T1000 (cell line): ENCODE measurements at regions not wholly inside any gene's neighbourhood (a gene's known extent, or its start where the extent isn't known, plus 50 kb on each side); places are given as distances from the start of the nearest gene placed in this dataset.

Experiments
- DNase-seq: peaks from one replicate; lab custom pipeline; 2025; ENCODE audit warnings: mixed read lengths; lab: John Stamatoyannopoulos, UW

DNA sequence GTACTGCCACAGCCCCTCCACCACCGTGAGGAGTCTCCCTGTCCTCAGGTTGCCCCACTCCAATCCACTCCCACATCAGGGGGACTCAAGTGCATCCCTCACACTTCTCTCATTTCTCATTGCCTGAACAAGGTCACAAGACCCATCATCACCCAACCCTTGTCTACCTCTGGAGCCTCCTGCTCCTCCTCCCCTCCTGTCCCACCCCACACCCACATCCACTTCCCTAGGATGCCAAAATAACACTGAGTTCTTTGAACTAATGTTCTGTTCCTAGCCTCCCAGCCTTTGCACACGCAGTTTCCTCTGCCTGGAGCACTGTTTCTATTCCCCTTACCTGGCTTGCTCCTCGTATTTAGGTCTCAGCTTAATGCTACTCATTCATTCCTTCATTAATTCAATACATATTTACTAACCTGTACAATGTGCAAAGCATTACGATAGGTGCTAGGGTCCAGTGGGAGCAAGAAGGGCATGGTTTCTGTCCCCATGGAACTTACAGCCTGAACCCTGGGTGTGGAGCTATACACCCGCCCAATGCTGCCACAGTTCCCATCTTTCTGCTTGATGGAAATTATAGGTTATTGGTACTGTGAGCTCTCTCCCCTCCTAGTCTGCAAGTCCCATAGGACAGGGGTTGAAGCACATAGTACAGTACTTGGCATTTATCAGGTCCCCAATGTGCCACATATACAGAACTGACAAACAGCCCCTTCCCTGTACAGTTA is 96.1 kb upstream of the GRIK3 start:
- no peak for DNase-seq

DNA sequence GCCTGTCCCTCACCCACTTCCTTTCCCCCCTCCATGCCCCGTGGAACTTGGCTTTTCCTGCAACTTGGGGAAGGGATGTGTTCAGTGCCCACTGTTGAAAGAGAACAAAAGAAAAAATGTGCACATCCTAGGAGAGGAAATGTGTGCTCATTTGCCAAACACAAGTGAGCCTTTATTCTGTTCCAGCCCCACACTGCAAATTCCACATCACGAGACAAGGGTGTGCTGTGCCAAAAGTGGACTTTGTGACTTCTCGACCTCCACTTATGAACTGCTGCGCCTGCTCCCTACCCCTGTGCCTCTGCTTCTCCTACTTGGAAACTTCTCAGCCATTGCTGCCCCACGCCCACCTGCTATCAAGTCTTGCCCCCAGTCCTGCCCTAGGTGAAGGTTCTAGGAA is 97.0 kb upstream of the GRIK3 start:
- DNase-seq = no peak

DNA sequence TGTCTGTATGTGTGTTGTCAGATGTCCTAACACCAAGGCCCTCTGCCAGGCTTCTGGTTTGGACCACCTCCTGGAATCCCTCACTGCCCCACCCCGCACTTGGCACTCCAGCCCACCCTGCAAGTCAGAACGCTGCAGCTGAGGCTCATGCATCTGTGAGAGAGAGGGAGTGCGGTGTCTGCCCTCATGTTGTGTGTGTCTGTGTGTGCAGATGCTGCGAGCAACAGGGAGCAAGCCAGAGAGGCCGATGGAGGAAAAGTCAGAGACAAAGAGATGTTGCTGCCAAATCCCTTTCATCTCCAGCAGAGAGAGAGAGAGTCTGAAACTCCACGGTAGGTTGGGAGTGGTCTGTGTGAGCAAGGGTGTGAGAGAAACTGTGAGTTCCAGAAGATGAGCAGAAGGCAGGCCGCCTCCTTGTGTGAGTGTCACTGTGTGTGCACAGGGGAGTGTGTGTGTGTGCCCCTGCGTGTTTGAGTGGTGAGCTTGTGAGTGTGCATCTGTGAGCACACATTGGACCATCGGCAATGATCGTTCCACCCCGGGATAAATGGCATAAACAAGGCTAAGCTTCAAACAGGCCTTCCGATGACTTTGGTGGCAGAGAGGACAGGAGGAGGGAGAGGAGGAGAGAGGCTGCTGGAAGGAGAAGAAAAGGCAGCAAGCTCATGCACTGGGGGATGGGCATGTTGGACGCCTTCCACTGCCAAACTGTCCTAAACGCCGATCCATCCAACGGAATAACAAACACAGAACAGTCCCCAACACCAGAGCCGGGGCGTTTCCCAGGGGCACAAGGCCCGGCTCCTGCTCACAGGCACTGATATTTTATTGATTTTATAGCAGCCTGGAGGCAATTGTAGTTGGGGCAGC is 99.2 kb upstream of the GRIK3 start:
- no peak for DNase-seq

DNA sequence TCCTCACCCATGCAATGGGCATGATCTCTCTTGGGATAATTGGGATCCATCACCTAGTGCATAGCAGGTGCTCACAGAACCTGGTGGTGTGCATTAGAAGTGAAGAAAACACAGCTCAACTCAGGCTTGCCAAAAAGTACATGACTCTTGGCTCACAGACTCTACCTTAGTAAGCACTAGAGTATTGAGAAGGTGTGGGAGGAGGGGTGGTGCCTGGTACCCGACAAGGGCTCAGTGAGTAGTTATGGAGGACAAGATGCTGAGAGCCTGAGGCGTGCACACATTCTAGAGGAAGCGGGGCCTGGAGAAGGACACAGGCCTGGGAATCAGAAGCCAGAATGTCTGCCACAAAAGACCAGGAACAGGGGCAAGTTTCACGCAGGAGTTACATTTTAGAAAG is 100.3 kb upstream of the GRIK3 start:
- no peak for DNase-seq

DNA sequence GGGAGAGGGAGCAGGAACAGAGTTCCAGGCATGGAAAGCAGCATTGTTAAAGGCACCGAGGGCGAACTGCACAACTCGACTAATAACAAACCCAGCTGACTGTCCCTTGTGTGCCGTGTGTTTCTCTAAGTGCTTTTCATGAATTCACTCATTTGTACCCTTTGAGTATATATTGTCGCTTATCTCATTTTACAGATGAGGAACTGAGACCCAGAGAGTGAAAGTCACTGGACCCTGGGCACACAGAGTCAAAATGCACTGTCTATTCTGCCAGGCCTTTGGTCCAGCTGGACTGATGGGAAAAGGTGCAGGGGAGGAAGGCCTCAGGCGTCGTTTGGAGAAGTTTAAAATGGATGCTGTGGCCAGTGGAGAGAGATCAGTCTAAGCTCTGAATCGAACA is 100.7 kb upstream of the GRIK3 start:
- DNase-seq = no peak

DNA sequence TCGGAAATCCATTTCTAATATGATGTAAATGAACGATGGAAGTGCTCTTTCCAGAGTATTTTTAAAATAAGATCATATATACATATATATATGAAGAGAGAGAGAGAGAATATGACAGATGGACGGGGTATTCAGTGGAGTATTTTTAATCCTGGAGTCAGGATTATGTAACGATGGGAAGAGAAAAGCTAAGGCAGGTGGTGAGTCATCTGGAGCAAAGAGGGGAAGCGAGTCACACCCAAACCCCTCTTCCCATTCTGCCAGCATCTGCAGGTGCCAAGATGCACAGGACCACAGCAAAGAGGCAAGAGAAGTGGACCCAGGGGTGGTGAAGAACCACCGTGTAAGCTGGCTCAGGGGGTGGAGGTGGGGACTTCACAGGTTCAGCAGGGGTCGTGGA is 102.7 kb upstream of the GRIK3 start:
- no peak for DNase-seq

DNA sequence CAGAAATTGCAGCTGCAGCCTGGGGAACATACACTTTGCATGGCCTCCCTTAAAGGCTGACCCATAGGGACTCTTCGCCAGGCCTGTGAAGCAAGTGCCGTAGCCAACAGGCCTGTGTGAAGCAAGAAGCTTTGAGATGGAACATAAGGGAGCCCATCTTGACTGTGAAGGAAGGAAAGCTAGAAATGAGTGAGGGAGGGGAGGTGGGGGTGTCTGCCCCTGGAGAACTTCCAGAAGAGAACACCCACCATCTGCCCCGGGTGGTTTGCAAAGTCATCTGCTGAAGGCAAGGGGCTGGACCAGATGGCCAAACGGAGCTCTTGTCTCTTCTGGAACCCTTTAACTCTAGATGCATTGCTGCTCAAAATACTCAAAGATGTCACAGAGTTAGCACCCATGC is 103.3 kb upstream of the GRIK3 start:
- no peak for DNase-seq

DNA sequence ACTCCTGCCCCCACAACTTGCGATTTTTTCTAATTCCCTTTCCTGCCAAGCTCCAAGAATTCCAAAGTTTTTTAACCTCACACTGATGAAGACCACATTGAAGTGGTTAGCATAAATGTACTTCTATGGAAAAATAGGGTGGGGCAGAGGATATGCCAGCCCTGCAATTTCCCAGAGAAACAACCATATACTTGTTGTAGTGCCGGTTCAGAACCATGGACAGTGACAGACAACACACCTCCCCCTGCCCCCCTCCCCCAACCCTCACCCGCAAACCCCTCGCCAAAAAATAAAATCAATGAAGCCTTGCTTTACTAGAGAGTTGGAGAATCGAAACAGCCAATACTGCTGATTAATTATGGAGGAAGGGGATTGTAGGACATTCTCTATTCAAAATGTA is 109.5 kb upstream of the GRIK3 start:
- no peak for DNase-seq

DNA sequence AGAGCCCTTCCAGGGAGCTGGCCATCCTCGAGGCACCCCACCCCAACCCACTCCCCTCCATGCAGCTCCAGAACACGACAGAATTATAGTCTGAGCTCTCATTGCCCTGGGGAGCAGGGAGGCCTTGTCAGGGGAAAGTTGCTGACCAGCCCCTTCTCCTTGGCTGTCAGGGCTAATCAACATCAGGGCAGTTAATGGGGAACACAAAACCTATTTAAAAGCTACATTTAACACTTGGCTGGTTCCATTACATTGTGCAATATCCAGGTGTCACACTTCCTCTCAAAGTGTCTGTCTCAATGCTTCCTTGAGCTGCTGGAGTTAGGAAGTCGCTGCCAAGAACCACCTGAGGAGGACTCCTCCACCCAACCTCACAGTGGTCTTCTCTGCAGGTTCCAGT is 111.8 kb upstream of the GRIK3 start:
- DNase-seq = no peak

DNA sequence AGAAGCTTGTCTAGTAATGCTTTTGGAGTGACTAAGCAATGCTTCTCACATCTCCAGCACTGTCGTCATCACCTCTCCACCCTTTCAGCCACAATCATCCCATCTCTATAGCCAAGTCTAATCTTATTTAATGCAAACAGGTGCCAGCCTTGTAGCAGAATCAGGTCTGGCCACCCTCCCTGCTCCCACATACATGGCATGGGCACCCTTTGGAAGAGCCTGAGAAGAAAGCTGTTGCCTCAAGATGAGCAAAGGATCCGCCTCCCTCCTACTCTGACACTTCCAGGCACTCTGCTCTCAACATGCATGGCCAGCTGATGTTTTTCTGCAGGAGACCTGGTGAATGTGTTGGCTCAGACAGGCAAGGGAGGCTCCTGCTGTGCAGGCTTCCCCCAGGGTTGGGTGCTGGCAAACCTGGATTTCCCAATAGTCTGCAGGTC is 113.1 kb upstream of the GRIK3 start:
- DNase-seq = no peak

DNA sequence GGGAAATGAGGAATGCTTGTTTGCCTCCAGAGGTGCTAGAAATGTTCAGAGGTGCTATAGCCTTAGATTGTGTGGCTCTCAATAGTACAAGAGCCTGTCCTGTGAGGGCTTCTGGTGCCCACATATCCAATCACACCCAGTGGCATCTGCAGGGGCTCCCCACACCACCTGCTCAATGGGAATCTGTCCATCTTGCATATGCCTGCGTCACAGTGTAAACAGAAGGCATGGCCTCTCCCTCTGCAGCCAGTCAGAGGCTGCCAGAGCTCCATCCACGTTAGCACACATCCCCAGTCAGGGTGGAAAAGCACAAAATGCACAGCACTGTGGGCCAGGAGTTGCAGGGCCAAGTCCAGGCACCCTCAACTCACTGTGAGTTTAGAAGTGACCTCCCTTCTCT is 113.6 kb upstream of the GRIK3 start:
- no peak for DNase-seq

DNA sequence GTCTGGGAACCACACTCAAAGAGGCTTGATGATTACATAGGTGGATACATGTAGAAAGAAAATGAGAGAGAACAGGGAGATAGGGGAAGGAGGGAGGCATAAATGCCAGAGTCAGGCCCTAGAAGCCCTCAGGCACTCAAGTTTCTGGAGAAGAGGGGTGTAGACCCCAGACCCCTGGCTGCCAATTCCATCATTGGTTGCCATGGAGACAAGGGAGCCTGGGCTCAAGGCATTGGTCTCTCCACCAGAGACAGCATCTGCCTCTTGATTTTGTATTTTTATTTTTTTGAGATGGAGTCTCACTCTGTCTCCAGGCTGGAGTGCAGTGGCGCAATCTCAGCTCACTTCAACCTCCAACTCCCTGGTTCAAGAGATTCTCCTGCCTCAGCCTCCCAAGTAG is 114.3 kb upstream of the GRIK3 start:
- no peak for DNase-seq

DNA sequence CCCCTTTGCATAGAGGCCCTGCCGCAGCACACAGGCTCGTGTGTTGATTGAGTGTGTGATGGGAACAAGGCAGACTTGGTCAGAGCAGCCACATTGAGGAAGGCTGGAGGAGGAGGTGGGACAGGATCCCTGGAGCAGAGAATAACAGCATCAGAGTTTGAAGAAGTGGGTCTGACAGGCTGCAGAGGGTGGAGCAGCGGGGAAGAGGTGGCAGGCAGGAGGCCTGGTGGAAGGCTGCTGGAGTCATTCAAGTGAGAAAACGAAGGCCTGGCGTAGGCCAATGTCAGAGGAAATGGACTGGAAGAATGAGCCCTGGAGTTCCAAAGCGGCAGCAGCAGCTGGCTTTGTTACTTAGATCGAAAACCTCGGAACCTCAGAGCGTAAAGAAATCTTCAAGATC is 115.0 kb upstream of the GRIK3 start:
- DNase-seq = no peak

DNA sequence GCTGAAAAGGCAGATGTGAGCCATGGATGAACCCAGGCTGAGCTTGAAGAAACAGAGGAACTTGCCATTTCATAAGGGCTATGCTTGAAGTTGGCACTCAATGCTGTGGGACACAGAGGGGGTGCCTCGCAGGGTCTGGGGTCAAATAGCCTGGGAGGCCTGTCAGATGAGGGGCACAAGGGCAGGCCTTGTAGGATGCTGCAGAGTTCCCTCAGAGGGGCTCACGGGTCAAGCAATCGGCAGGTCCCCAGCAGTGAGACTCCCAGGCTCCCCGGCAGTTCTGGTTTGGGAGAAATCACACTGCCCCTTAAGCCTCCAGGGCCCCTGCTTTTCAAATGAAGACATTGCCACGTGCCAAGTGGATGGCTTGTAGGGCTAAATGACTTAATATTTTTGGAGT is 116.7 kb upstream of the GRIK3 start:
- DNase-seq = no peak

DNA sequence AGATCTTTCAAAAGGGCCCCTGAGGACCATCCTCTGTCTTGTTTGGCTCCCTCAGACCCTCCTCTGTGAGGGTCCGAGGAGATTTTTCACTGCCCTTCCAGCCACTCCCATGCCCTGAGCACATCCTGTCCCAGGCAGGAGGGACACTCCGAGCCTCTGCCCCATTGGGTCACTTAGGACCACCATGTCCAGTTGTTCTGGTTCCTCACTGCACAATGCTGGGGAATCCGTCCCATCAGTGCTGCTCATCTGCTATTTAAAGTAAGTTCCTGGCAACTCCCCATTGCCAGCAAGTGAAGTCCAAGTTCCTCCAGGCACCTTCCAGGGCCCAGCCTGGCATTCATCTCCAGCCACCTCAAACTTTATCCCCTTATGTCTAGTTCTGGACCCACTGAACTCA is 117.5 kb upstream of the GRIK3 start:
- no peak for DNase-seq

DNA sequence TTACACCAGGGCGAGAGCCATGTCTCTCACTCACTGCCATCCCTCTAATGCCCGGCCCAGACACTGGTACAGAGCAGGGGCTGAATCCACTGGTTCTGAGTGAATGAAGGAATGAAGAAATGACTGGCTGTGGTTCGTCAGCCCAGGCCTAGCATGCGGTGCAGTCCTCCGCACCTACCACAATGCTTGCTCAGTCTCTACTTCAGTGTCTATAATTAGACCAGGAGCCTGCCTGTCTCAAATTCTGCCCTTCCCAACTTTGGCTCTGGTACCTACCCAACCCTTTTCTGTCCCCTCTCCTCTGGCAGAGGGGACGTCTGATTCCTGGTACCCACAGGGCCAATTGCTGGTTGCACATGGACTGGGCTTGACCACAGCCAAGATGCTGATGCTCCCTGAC is 118.2 kb upstream of the GRIK3 start:
- no peak for DNase-seq

DNA sequence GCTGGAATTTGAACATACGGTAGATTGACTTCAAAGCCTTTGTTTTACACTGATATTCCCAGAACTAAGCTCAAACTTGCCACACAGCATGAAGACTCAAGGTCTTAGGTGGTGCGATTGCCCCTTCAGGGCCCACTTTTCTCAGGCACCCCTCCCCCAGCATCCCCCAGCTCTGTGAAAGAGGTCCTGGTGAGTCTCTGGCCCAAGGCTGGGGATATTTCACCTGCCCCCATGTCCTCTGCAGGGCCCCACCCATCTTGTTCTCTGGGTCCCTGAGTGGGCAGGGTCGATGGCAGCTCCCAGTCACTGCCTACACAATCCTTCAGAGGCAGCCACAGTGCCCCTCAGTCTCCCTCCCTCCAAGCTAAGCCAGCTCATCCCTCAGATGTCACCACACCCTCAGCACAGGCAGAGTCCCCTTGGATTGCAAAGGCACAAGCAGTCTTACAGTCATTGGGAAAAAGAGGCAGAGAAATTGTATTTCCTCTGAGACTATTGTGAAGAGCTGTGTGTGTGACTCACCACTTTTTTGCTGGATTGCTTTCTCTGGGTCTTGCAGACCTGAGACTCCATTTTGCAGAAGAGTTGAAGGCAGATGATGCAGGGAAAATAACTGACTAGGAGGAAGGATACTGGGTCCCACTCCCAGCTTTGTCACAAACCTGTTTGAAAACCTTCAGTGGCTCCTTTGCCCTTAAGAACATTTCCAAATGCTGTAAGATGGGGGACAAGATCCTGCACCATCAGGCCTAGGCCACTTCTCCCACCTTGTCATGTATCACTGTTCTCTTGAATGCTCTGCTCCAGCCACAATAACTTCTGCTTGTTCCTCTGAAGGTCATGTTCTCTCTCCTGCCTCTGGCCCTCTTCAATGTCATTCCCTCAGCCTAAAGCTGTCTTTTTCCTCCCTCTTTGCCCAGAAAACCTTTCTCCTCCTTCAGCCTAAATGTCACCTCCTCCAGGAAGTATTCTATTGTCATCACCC is 119.1 kb upstream of the GRIK3 start:
- no peak for DNase-seq

DNA sequence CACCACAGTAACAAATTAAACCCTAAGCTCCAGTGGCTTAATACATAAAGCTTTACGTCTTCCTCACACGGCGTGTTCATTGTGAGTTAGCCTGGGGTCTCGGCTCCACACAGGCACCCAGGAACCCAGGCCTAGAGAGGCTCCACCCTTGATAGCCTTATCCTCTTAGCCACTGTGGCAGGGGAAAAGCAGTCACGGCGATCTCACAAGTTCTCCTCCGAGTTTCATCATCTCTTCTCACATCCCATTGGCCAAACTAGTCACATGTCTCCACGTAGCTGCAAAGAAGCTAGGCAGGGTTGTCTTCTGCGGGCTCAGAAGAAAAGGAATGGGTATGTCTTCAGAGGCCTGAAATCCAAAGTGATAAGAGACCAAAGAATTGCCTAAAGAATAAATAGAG is 122.3 kb upstream of the GRIK3 start:
- no peak for DNase-seq

DNA sequence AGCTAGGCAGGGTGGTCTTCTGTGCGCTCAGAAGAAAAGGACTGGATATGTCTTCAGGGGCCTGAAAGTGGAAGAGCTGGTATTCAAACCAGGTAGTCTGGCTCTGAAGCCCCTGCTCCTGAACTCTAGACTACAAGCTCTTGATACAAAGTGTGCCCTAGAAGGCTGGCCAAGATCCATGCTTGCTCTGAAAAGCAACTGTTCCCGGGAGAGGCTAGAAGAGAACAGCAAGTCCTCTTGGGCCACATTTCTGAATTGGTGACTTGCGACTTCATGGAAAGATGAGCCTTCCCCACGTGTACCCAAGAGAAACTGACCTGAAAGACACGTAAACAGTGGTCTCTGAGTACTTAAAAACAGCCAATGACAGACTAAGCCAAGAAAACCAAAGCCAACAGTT is 123.3 kb upstream of the GRIK3 start:
- DNase-seq = no peak

DNA sequence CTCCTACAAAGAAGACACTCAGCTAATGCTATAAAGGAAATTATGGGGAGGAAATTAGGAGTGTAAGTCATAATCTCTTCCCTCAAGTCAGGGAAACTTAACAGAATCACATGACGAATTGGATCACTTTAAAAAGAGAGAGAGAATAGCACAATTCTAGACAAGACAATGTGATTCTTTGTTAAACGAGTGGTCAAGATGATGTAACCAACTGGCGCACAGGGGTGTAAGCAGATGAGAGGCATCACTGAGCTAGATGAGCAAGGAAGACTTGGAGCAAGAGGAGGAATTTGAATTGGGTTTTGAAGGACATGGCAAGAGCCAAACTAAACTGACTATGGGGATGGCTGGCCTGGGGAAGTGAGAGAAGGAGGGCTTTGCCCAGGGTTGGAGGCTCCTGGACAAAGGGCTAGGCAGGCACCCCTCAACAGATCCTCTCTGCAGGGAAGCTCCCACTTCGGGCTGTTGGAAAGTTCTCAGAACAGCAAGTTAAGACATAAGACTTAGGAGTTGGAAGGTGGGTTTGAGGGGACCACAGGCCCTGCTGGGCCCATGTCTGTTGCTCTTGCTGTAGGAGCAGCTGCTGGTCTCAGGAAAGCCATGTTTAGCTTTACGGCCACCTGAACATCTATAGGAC is 123.9 kb upstream of the GRIK3 start:
- no peak for DNase-seq

DNA sequence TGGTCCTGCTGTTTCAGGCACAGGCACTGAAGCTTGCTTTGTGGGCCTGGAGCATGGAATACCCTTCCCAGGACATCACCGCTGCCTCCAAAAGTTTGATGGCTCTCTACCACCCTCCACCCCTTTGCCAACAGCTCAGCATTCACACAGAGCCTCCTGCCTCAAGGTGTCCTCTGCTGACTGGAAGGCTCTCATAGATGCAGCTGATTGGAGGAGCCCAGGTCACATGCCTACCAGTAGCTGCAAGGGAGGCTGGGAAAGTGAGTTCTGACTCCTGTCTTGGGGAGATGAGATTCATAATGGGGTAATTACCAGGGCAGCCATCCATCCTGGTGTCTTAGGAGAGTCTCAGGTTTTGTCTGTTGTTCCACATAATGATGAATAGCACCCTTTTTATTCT is 124.8 kb upstream of the GRIK3 start:
- no peak for DNase-seq

DNA sequence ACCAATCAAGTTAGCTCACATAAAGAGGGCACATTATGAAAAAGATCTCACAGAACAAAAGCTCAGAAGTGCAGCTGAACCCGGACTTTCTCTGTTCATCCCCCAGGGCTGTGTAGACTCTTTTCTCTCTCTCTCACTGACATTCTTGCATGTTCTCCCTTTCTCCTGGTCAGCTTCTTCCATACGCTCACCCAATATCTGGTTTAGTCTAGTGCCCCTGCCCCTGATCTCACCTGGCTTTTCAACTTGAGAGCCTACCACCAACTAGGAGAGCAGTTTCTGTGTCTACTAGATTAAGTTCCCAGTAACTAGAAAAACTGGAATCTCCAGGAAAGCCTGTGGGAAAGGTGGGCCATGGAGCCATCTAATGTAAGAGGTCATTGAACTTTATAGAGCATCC is 126.9 kb upstream of the GRIK3 start:
- DNase-seq = no peak
